NCI-H2171 treated with DMSO at 0.1 percent for 48 hours (cell line): ENCODE measurements at regions not wholly inside any gene's neighbourhood (a gene's known extent, or its start where the extent isn't known, plus 50 kb on each side); places are given as distances from the start of the nearest gene placed in this dataset.

ENCODE experiments used
- DNase-seq: peaks from one replicate; lab custom pipeline; 2025; lab: John Stamatoyannopoulos, UW

DNA sequence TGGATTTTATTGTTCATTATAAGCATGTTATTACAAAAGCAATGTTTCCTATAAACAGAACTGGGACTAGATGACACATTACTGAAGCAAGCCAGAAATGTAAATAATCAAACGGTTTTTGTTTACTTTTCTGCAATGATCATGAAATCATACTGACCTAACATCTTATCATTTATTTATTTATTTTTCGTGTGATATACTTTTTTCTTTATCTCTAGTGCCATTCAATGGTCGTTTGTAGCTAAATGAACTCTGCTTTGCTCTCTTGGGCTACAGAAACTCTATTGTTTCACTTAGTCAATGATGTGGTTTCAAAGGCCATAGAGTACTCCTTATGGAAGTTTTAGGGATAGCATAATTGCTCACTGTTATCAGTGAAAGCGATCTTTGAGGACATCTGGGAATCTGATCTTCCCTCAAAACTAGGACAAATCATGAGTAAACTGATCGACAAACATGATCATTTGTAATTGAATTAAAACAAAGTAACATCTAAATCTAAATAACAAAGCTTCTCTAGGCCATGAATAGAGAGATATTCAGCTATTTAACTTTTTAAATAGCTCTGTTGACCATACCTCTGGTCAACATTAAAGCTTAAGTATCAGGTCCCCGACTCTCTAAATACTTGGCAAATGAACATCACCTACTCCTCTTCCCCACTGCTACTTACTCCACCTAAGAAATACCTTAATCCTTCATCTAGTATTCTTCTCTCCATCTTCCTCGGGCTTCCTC, 933.4 kb downstream of the TFAP2A start:
- DNase-seq = no peak

DNA sequence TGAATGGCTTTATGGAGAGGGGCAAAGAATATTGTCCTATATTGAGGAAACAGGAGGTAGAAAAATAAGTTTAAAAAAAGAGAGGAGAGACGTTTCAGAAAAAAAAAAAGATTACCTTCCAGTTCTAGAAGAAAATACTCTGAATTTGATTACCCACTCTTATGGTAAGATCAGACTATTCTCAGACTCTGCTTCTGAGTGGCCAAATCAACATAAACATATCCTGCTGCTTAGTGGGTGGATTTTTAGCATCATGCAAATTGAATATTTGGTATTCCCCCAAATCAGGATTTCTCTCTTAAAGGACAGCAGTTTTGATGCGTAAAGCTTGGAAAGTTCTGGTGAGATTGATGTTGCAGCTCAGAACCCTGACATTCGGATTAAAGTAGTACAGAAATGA, 946.6 kb downstream of the TFAP2A start:
- no peak for DNase-seq

DNA sequence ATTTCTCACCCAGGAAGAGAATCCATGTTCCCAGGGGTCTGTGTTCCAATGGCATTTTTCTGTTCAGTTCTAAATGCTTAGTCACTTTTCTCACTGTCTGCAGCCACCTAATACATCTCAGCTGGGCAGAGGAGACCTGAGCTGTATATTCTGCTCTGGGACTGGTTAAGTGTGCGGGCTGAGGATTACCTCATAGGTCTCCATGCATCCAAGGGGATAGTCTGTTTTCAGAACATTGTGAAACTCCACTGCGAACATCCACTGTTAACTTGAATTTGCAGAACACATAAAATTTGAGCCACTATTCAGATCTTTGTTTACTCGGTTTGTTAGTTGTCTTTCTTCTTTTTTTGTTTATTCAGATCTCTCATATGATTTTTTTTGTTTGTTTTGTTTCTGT, 947.1 kb downstream of the TFAP2A start:
- no peak for DNase-seq

DNA sequence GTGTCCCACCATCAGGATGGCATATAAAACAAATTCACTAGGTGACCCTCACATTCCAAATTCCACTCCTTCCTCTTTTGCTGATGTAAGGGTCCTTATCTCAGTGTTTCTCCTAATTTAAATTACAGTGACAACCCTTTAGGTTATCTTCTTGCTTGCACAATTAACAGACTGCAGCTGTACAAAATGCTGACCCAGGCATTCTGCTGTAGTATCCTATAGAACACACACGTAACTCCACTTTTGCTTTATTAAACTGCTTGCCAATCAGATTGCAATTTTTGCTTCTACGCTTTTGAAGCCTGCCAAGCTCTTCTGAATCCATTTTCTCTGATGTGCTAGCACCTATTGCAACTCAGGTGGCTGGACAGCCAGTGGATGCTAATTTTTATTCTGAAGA, 950.3 kb downstream of the TFAP2A start:
- no peak for DNase-seq

DNA sequence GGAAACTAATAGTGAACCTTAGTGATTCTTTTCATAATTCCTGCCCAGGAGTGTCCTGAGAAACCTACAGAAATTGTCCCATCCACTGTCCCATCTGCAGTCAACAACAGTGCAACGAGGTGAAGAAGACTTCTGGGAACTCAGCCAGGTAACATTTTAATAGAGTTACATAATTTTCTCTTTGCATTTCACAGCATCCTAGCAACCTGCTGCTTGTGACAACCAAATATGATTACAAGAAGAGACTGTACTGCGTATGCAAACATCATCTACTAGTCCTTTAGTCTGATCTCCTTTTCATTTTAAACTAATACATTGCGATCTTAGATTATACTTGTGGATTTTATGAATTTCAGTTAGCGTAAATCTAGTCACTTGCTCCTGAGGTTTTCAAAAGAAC, 951.6 kb downstream of the TFAP2A start:
- DNase-seq = no peak

DNA sequence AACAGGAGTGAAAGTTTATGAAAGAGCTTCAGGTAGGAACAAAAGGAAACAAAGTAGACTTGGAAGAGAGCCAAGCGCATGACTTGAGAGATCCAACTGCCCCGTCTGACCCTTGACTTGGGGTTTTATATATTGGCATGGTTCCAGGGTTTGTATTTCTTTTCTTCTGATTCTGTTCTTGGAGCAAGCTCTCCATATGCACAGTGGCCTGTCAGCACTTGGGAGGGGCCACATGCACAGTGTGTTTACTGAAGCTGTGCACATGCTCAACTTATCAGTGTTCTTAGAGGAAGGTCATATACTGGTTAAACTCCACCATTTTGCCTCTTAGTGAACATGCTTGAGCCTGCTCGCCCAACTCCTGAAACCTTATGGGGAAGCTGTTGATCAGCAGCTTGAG, 953.7 kb downstream of the TFAP2A start:
- DNase-seq = no peak

DNA sequence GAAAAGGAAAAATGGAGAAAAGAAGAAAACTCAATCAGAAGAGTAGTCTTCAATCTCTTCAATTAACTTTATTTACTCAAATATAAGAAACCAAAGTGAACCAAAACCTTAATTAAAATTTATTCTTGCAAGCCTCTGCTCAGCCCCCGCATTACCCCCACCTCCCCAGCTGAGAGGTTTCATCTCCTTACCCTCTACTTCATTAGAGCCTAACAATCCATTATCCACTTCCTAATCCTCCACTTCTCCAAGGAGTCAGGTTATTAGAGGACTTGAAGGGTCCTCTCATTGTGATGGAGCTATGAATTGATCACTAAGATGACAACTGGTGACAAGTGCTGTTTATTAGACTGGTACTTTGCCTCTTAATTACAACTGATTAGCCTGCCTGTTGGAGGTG, 956.5 kb downstream of the TFAP2A start:
- no peak for DNase-seq

DNA sequence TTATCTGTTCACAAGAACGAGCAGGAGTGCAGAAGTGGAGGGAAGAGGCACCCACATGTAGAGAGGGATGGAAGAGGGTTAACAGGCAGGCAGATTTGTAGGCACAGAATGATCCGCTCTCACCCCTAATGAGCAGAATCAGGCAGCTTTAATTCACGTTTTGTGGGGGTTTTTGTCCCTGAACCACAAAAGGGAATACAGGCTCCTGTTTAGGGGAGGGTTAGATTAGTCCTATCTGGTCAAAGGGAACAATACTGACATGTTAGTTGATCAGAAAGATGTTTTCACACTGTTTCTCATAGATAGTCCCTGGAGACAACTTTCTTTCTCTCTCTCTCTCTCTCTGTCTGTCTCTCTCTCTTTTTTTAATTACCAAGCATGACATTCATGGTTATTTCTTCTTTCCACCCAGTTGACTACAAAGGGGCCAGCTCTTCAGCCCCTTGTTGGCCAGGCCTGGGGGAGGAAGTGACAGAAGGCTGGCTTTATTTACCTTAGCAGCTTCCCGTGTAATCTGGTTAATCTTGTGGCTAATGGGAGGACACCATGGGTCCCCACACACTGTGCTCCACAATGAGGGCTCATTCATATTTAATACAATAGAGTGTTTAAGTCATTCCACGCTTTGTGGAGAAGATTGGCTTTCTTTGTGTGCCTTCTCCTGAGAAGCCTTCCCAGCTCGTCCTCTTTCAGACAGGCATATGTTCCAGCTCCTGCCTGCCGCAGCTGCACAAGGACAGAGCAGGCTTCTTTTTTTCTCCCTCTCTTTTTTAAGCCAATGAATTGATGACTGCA, 958.8 kb downstream of the TFAP2A start:
- DNase-seq = no peak

DNA sequence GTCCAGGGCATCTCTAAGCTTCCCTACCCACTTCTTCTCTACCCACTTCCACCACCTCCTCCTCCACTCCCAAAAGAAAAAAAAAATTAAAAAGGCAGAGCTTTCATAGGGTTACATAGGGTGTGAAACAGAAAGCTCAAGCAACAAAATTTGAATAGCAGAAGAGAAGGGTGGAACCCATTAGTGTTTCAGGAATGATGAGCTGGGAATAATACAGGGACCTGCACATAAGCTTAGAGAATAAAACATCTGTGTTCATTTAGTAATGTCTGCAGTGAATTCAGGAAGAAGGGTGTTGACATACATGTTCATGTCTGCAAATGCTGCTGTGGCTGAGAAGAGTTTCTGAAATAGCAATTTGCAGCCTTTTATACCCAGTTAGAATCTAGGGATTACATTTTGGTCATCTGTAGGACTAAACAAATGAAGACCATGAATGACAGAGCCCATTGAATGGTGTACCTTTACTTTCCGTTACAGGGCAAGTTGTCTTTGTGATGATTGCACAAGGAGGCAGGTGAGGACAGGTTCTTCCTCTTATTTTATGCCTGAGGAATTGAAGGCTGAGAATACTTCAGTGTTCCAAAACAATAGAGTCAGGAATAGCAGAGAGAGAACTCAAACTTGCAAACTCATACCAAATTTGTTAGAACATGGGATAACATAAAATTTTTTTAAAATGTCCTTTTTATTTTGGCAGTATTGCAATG, 975.1 kb downstream of the TFAP2A start:
- no peak for DNase-seq

DNA sequence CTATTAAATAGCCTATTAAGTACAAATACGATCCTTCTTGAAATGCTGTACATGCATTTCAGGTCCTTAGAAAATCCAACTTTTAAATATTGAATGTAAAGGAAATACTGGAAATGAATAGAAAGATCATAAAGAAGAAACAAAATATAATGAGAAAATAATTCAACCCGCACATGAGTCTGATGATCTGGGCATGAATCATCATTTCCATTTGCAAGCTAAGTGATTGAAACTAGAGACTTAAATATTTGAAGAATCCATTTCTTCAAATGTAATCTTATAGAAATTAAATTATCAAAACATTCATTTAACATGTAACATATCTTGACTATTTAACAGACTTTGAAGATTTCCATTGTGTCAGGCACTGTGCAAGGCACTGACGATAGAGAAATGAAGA, 977.0 kb downstream of the TFAP2A start:
- no peak for DNase-seq

DNA sequence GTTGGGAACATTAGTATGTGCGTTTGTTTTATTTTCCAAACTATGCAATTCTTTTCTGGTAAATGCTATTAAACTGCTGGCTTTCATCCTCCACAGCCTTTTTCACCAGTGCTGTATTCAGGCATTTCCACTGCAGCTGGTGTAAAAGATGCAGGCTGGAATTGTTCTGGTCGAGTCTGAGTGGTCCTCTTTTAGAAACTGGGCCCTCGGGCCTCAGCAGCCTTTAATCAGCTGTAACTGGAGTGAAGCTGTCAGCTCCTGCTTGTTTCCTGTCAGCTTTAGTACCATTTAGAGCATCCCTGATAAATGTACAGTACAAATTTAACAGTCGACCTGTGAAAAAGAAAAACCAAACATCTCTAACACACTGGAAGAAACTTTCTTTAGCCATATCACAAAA, 979.6 kb downstream of the TFAP2A start:
- DNase-seq = no peak

DNA sequence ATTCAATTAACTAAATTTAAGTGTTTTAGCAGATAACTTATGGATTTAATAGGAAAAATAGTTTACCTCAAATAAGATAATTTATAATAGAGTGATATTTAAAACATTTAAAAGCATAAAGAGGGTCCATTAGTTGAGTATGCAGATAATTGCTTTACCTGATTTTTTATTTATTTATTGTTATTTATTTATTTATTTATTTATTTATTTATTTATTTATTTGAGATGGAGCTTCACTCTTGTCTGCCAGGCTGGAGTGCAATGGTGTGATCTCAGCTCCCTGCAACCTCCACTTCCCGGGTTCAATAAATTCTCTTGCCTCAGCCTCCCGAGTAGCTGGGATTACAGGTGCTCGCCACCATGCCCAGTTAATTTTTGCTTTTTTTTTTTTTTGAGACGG, 982.9 kb downstream of the TFAP2A start:
- no peak for DNase-seq

DNA sequence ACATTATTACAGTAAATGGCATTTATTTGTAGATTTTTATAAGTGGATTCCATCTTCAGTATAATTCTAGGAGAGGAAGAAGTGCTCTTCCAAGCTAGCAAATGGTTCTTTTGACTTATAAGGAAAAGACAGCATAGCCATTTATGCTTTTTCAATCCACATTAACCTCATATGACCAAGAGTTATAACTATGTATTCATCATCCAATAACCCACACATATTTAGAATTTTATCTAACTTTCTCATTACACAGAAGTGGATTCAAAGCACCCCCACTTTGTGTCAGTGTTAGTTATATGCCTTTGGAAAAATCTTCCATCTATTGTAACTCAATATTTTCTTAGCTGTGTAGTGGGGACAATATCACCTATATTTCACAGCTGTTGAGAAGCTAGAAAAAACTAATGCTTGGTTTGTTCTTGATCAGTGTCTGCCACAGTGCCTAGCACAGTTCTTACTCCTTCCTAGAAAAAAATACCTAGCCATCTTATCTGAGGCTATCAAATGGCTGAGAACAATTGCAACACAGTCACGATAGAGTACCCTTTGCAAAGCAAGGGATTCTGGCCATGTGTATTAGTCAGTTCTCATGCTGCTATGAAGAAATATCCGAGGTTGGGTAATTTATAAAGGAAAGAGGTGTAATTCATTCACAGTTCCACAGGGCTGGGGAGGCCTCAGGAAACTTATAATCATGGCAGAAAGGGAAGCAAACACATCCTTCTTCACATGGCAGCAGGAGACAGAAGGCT, 986.3 kb downstream of the TFAP2A start:
- DNase-seq = no peak

DNA sequence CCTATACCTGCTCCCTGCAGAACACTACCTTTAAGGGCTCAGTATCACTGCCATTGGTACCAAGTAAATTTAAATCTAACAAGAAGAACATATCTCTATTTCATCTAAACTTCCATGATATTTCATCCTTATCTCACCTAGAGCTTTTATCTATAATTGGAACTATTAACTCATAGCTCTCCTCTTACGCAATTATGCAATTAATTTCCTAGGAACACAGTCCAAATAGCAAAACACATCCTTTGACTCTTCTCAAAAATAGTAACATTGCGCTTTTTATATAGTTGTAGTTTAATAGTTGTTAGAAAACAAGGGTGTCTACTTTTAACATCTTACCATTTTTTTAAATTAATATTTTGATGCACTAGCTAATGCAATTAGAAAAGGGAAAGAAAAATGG, 986.8 kb upstream of the SLC35B3 start:
- DNase-seq = no peak

DNA sequence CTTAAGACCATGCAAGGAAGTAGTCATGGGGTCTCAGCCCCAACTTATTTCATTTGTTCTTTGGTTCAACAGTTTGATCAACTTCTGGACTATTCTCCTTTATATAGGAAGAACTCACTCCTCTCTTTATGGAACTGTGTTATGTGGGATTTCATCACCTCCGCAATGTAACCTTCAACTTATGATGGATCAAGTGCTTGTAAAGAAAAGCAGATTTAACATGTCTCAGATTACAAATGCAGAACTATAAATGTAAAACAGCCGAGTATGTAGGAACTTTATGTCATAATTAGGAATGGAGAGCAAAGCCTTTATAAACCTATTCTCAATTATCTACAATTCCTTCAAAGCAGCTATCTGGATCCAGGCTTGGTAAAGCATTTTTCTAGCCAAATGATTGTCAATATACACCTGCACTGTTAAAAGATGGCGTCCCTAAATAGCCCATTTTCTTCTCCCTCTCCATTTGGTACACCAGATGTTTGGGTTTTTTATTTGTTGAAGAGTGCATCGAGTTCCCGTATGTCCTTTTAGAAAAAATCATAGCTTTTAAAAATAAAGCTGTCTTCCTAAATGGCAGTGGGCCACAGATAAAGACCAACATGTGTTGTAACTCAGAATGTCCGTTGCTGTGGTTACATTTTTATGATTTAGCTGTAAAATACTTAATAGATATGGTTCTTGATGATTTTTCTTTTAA, 985.1 kb upstream of the SLC35B3 start:
- DNase-seq = peak; percentile 35

DNA sequence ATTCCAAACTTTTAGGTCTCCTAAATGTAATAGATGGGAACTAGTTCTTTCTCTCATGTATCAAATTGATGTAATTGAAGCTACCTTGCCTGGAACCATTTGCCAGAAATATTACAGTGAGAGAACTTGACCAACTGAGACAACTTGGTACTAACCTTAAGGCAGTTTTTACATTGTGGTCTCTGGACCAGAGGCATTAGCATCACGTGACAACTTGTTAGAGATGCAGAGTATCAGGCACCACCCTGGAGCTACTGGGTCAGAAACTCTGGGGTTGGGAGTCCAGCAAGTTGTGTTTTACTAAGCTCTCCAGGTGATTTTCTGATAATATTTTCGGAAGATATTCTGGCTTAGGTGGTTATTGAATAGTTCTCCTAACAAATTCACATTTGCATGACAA, 982.1 kb upstream of the SLC35B3 start:
- no peak for DNase-seq

DNA sequence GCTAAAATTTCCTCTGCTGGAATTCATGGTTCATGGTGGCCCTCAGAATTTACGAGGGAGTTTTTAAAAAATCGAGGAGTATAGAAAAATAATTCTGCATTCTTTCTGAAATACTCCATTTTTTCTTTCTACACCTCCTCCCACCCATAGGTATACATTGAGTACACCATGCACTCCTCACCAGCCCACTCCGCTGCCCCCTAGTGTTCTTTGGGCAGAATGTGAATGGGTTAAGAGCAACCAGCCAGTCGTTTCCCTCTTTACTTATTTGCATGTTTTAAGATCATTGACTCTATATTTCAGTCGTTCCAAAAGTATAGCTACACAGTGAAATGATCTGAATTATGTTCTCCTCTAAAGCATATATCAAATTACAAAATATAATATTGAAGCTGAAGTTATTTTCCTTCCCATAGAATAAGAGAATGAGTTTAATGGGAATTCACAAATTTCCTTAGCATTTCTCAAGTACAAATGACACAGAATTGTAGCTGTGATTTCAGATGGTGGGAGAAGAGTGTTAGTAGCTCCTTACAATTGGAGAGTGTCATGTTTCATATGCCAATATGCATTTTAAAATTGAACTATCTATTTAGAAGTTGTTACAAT, 977.7 kb upstream of the SLC35B3 start:
- DNase-seq = peak; percentile 41

DNA sequence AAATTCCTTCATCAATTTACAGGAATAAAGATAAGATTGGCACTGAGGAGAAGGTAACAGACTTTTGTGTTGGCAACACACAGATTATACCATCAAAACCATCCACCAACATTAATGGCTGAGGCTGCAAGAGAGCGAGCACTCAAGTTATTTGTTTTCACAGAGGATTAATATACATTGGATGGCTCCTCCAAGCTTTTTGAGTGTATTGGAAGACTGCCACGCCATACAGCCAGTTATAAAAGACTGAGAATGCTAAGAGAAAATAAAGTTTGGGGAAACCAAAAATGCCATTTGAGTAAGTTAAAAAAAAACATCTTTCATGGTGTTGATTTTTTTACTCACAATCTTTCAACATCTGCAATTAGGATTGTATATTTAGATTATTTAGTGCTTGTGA, 973.8 kb upstream of the SLC35B3 start:
- DNase-seq = no peak

DNA sequence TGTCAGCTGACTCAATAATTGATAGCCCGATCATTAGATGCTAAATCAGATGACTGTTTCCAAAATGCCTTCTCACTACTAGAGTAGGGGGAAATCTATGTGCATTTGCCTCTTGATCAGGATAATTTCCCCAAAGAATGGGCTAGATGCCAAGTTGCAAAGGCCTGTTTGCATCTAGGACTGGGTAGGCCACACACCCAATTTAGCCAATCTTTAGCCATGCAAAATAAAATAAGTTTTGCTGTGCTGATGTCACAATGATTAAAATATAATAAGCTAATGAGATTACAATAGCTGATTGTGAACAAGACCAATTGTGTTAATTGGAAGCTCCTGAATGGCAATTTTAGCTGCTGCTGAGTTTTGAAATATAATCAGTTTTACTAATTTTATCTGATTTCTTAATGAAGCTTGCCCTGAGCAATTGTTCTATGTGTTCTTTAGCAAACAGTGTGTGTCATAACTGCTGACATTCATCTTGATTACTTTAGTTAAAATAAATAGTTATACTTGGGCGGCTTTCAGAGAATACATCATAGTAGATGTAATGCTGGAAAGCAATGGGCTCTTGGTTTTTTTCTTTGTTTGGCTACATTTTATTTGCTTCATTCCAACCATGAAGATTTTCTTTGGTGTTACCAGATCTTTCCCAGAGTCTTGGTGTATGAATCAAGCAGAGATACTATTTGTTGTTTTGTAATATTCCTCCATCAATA, 973.2 kb upstream of the SLC35B3 start:
- DNase-seq = no peak

DNA sequence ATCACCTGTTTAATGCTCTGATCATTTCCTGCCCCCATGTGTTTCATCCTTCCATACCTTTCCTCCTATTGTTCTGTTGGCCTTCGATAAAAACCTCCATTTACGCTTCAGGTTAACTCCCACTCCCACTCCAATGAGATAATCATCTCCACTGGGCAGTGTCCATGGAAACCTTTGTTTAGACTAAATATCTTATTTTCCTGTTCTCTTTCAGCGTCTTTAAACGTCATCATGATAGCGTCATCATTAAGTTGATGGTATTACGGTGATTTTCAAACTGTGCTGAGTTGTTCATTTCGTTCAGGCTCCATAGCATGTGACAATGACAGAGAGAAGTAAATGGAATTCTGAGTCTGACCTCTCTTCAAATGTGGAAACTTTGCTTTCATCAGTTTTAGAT, 970.5 kb upstream of the SLC35B3 start:
- no peak for DNase-seq

DNA sequence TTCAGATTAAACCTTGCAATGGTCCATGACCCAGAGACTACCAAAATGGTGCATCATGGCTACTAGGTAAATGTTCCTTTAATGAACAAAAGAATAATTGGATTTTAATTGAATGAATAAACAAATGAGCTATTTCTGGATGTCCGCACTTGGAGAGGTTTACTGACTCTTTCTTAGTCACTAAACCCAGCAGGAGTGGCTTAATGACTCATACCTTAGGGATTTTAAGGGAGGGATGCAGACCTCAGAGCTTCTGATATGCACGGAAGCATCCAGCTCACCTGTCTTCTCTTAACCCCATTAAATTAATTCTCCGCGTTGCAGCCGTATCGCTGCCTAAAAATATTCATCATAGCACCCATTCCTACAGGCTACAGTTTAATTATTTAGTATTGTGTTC, 970.0 kb upstream of the SLC35B3 start:
- no peak for DNase-seq
